SK-MEL-5 (cell line): ENCODE measurements at regions not wholly inside any gene's neighbourhood (a gene's known extent, or its start where the extent isn't known, plus 50 kb on each side); places are given as distances from the start of the nearest gene placed in this dataset.

Experiments used
- DNase-seq: peaks from one replicate; pipeline ENCODE4 v3.0.0-alpha.2; 2016; ENCODE audit warnings: low read depth, low spot score
- in situ Hi-C: cut with HindIII; loops from 2 replicates; pipeline ENCODE4 v1.10.0; 2016; ENCODE audit warnings: low sequenced_read_pairs, high pct_unique_total_duplicates, low pct_unique_long_range_greater_than_20kb

DNA sequence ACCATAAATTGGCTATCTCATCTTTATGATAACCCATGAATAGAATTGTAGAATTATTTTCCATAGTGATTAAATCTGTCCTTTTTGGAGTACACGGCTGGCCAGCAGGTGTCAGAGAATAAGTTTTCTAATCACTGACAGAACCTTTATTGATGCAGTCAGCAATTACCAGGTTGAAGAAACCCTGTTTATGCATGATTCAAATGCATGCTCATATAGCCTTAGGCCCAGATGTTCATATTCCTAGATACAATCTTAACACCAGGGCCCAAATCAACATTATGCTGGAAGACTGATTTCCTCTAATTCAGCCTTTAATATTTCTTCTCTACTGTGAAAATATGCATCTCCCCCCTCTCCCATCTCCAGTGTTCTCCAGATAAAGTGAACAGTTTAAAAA is 243.5 kb upstream of the DCBLD2 start:
- in situ Hi-C loops: no loop called here

DNA sequence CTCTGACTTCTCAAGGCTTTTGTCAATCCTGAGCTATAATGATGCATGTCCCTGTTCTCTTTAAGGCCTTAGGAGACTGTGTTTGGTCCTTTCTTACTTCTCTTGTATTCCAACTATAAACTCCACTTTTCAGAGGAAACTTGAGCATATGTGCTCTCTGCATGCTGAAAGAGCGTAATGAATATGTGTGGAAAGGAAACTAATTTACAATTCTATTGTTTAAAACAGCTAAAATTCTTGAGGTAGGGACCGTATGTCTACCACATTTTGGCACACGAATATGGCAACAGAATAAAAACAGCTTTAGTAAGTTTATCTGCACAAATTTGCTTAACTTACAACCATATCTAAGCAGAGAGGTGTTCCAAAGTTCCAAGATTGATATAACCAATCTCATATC is 242.0 kb upstream of the DCBLD2 start:
- no peak for DNase-seq
- in situ Hi-C loops: no loop called here

More for the DNA sequence above, 243.5 kb upstream of the DCBLD2 start:
- DNase-seq: no peak

DNA sequence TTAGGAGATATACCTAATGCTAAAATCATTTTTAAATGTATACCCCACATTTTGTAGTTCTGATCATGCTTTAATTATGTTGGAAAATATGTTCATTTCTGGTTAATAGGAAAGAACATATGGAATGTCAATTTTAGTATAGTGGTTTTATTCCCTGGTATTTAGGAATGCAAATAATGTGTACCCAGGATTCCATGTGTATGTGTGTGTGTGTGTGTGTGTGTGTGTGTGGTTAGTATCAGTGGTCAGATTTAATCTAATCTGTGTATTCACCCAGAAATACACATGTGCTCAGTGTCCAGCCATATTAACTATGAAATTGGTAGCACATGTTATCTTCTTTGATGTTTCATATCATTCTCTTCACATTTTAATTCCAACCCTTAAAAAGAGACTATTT is 233.5 kb upstream of the DCBLD2 start:
- DNase-seq: no peak
- in situ Hi-C loops: no loop called here

GRCh38 chr3:99131876-99132275 is 230.4 kb upstream of the DCBLD2 start:
- no peak for DNase-seq
- in situ Hi-C loops: no loop called here

- in situ Hi-C loops: no loop called here
- DNase-seq: peak; percentile 17
These were observed 227.4 kb upstream of the DCBLD2 start for GRCh38 chr3:99128725-99129505.

GRCh38 chr3:99128235-99128634 is 226.7 kb upstream of the DCBLD2 start:
- no peak for DNase-seq
- in situ Hi-C loops: no loop called here

- DNase-seq: no peak
- in situ Hi-C loops: no loop called here
These were observed 224.8 kb upstream of the DCBLD2 start for GRCh38 chr3:99126316-99126715.

- in situ Hi-C loops: no loop called here
- no peak for DNase-seq
These were observed 217.9 kb upstream of the DCBLD2 start for GRCh38 chr3:99119385-99119784.

DNA sequence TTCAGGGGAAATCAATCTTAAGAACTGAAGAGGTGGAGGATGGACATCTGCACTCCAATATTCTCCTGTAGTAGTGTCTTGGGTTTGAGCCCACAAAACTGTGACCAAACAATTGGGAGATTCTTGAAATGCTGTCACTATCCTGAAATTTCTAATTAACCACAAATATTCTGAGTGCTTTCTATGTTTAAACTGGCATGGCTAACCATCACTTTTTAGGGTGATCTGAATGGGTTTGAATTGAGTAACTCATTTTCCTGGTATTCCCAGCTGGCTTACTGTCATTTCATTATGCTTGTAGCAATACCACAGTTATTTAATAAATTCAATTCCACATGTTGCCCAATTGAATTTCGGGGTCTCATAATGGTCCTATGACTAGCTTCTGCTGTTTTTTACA is 216.9 kb upstream of the DCBLD2 start:
- DNase-seq: no peak
- in situ Hi-C loops: no loop called here

- in situ Hi-C loops: no loop called here
- peak; percentile 83 for DNase-seq
These were observed 213.2 kb upstream of the DCBLD2 start for GRCh38 chr3:99114565-99115291.

DNA sequence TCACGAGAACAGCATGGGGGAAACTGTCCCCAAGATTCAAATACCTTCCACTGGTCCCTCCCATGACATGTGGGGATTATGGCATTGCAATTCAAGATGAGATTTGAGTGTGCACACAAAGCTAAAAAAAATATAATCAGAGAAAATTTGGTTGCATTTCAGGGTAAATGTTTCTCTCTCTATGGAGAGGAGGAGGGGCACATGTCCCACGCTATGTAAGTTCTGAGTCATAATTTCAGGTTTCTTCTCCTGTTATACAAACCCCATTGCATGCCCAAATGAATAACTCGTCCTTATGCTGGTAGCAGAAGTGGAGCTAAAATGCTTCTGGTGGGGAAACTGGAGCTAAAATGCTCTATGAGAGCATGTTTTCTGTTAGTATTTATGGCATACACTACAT is 209.7 kb upstream of the DCBLD2 start:
- no peak for DNase-seq
- in situ Hi-C loops: no loop called here

GRCh38 chr3:99110401-99110800 is 208.9 kb upstream of the DCBLD2 start:
- DNase-seq: no peak
- in situ Hi-C loops: no loop called here

GRCh38 chr3:99108508-99108907 is 207.0 kb upstream of the DCBLD2 start:
- in situ Hi-C loops: no loop called here
- peak; percentile 89 for DNase-seq

- DNase-seq: no peak
- in situ Hi-C loops: no loop called here
These were observed 193.1 kb upstream of the DCBLD2 start for GRCh38 chr3:99094606-99095005.

GRCh38 chr3:99087277-99087676 is 185.8 kb upstream of the DCBLD2 start:
- in situ Hi-C loops: no loop called here
- no peak for DNase-seq

DNA sequence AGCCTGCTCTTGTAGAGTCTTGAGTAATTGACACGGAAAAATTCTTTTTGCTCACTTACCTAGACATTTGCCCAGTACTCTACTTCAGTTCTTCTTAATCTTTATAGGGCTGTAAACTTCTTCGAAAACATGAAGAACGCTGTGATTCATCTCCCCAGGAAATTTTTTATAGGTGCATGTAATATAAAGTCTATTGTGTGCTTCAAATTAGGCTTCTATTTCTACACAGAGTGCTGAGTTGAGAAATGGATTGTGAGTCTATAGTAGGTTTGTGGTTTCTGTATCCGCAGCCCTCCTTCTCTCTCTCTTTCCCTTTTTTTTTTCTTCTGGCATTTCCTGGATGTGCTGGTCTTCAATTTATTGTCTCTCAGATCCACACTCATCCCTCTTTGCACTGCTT is 183.3 kb upstream of the DCBLD2 start:
- no peak for DNase-seq
- in situ Hi-C loops: no loop called here

- in situ Hi-C loops: no loop called here
These were observed 182.7 kb upstream of the DCBLD2 start for GRCh38 chr3:99084156-99084555.

GRCh38 chr3:99071096-99071495 is 169.6 kb upstream of the DCBLD2 start:
- DNase-seq: no peak
- in situ Hi-C loops: no loop called here

More at GRCh38 chr3:99084156-99084555, 182.7 kb upstream of the DCBLD2 start:
- no peak for DNase-seq

DNA sequence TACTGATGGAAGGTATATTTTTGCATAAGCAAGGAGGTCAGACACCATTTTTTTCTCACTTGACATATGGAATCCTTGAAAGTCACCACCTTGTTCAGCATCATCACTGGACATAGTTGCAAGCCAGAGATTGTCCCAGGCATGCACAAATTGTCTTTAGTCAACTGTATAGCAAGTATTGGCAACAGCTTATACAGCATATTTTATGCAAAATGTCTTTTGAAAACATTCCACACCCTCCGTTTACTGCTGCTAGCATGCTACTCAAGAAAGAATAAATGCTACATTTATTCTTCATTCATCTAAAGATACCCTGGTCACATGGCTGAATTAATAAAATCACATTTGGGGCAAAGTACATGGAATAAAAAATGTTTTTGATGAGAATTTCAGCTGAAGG is 168.5 kb upstream of the DCBLD2 start:
- no peak for DNase-seq
- in situ Hi-C loops: no loop called here
